A673 (cell line): ENCODE measurements at regions not wholly inside any gene's neighbourhood (a gene's known extent, or its start where the extent isn't known, plus 50 kb on each side); places are given as distances from the start of the nearest gene placed in this dataset.

Experiments used
- BruUV-seq: library from RNA; stranded (reverse); fragments of 400-500 nt; replicated peaks from 2 replicates; lab custom pipeline; 2021; lab: Mats Ljungman, UMichigan
- CTCF ChIA-PET: fragments of 300-600 bp; sonication (Branson Sonifier 250); formaldehyde crosslinking; loops from one replicate; lab custom pipeline; 2022; ENCODE audit warnings: antibody characterized with exemption; lab: Charles Lee
- POLR2A ChIA-PET: fragments of 300-600 bp; sonication (Branson Sonifier 250); formaldehyde crosslinking; loops from one replicate; lab custom pipeline; 2022; ENCODE audit warnings: antibody characterized with exemption; ENCODE audit not compliant: low non-redundant PET; lab: Charles Lee
- DNase-seq: peaks from one replicate; pipeline ENCODE4 v3.0.0-alpha.2; 2015; ENCODE audit warnings: low spot score
- H3K27ac ChIP-seq: fragments of 200-600 bp; sonication (generic); 2 replicates; pipeline ENCODE4 v1.5.1; 2016; ENCODE audit warnings: mixed run types, low read depth, mild to moderate bottlenecking, mixed read lengths, antibody characterized with exemption, low read length; ENCODE audit not compliant: poor library complexity, severe bottlenecking
- H3K27me3 ChIP-seq: fragments of 200-600 bp; sonication (generic); replicated peaks from 2 replicates; pipeline ENCODE4 v1.6.1; 2017; ENCODE audit warnings: mixed run types, low read depth, mild to moderate bottlenecking, mixed read lengths, antibody characterized with exemption, low read length; ENCODE audit not compliant: insufficient read depth, poor library complexity
- H3K36me3 ChIP-seq: fragments of 200-600 bp; sonication (generic); 2 replicates; pipeline ENCODE4 v1.6.1; 2016; ENCODE audit warnings: mixed run types, mild to moderate bottlenecking, mixed read lengths, antibody characterized with exemption, low read length; ENCODE audit not compliant: insufficient read depth, poor library complexity, severe bottlenecking
- H3K4me1 ChIP-seq: fragments of 200-600 bp; sonication (generic); 2 replicates; pipeline ENCODE4 v1.6.1; 2017; ENCODE audit warnings: mixed run types, mild to moderate bottlenecking, mixed read lengths, antibody characterized with exemption, low read length; ENCODE audit not compliant: insufficient read depth, poor library complexity, severe bottlenecking
- H3K4me3 ChIP-seq: fragments of 200-600 bp; sonication (generic); 2 replicates; pipeline ENCODE4 v1.5.1; 2016; ENCODE audit warnings: low read depth, mixed run types, mild to moderate bottlenecking, mixed read lengths, low read length; ENCODE audit not compliant: poor library complexity, severe bottlenecking
- H3K9me3 ChIP-seq: fragments of 200-600 bp; sonication (generic); 2 replicates; pipeline ENCODE4 v1.6.1; 2016; ENCODE audit warnings: mixed run types, low read depth, mild to moderate bottlenecking, mixed read lengths, antibody characterized with exemption, low read length; ENCODE audit not compliant: poor library complexity, severe bottlenecking
- EZH2 ChIP-seq: fragments of 200-600 bp; sonication (generic); IDR thresholded peaks from 2 replicates; pipeline ENCODE4 v1.6.1; 2017; ENCODE audit warnings: borderline replicate concordance, low read depth, mild to moderate bottlenecking, mixed read lengths, antibody characterized with exemption, low read length; ENCODE audit not compliant: poor library complexity, severe bottlenecking
- intact Hi-C: fragments of 100-400 bp; cut with micrococcal nuclease; formaldehyde crosslinking; loops from one replicate; pipeline ENCODE4 v1.10.0; 2022; ENCODE audit not compliant: unreplicated experiment
- TF ChIP-seq, protein P1 (sequence below): fragments of 300-800, 200-600 bp; sonication (generic); conservative IDR thresholded peaks from 2 replicates; pipeline ENCODE4 v1.5.1; 2017; ENCODE audit warnings: low read depth, mild to moderate bottlenecking, antibody characterized with exemption, low read length, moderate library complexity, mixed read lengths

DNA sequence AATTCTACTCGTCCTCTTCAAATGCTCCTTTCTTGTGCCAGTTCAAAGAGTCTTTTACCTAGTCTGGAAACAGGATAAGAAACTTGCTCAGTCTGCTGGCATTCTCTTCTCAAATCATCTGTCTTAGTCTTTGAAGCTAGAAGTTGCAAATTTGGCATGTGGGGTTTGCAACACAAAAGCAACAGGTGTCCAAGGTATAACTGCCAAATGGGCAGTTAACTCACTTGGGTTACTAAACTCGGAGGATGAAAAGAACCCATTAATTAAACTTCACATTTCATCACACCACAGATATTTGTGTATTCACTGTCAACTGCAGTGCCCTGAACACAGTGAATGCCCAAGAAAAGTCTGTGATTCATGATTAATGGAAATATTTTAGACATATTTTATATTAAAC is 108.0 kb upstream of the TARS1 start:
- BruUV-seq, result no TSS peak

DNA sequence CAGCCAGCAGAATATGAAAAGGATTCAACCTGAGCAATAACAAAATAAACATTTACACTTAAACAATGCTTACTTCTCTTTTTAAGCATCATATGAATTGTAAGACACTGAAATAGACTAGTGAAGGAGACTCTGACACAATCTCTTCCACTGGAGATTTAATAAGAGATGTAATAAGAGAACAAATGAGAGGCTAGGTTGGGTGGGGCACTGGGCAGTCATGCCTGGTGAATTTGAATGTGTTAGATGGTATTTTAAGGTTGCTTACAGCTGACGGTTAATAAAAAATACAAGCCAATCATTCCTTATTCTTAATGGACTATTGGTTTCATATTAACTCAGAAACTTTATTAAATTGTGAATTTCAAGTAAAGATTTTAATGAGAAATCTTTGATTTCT is 105.9 kb upstream of the TARS1 start:
- no peak overlapping the region for H3K4me3 ChIP-seq

More for the DNA sequence above, 108.0 kb upstream of the TARS1 start:
- ChIA-PET POLR2A (no interaction called here), CTCF (no interaction called here)
- Histone ChIP-seq H3K4me1 (no peaks in the 10 kb centered on the region), H3K4me3 (no peak overlapping the region), H3K36me3 (no peaks in the 10 kb centered on the region), H3K9me3 (no peaks in the 10 kb centered on the region), H3K27ac (no peak overlapping the region), H3K27me3 (no peaks in the 10 kb centered on the region)
- intact Hi-C loops, result no loop called here
- no peak for DNase-seq
- TF ChIP-seq EZH2, result no peak
- TF ChIP-seq, protein P1, sequence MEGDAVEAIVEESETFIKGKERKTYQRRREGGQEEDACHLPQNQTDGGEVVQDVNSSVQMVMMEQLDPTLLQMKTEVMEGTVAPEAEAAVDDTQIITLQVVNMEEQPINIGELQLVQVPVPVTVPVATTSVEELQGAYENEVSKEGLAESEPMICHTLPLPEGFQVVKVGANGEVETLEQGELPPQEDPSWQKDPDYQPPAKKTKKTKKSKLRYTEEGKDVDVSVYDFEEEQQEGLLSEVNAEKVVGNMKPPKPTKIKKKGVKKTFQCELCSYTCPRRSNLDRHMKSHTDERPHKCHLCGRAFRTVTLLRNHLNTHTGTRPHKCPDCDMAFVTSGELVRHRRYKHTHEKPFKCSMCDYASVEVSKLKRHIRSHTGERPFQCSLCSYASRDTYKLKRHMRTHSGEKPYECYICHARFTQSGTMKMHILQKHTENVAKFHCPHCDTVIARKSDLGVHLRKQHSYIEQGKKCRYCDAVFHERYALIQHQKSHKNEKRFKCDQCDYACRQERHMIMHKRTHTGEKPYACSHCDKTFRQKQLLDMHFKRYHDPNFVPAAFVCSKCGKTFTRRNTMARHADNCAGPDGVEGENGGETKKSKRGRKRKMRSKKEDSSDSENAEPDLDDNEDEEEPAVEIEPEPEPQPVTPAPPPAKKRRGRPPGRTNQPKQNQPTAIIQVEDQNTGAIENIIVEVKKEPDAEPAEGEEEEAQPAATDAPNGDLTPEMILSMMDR, result no peak

DNA sequence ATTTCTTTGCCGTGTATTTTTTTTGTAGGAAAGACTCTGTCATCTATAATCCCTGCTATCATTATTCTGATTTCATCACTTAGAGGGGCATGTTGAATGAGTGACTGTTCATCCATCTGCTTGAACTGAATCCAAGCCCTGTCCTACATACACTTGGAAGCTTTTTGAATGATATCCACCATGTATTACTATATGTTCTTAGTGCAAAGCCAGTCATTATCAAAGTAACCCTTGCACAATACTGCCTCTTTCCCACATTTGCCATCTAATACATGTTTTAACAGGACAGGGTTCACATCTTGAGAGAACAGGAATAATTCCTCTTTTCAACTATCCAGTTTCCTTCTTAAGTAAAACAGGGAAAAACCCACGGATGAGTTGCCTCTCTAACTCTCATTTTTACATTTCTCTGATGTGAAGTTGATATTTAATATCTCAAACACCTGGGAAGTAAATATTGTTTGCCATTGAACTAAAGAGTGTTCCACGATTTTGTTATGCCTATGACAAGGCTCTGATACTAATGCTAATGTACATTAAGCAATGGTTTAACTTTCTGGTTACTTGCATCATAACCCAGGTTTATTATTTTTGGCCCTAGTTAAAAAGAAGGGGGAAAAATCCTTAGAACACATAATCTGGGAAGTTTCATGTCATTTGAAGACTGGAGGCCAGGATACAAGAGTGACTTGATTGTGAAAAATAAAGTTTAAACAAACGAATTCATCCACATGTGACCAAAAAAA is 103.7 kb upstream of the TARS1 start:
- no peaks in the 10 kb centered on the region for H3K4me1 ChIP-seq
- DNase-seq, result no peak
- CTCF ChIA-PET, result no interaction called here
- H3K9me3 ChIP-seq, result no peaks in the 10 kb centered on the region
- POLR2A ChIA-PET, result no interaction called here
- BruUV-seq, result no TSS peak
- no peaks in the 10 kb centered on the region for H3K36me3 ChIP-seq
- intact Hi-C loops, result no loop called here
- no peaks in the 10 kb centered on the region for H3K27me3 ChIP-seq
- H3K27ac ChIP-seq, result no peak overlapping the region
- TF ChIP-seq EZH2, result no peak
- TF ChIP-seq, protein P1, result no peak
- H3K4me3 ChIP-seq, result no peak overlapping the region

More for the DNA sequence above, 105.9 kb upstream of the TARS1 start:
- Histone ChIP-seq H3K9me3 (no peaks in the 10 kb centered on the region), H3K36me3 (no peaks in the 10 kb centered on the region), H3K4me1 (no peaks in the 10 kb centered on the region), H3K27me3 (no peaks in the 10 kb centered on the region), H3K27ac (no peak overlapping the region)
- BruUV-seq, result no TSS peak
- intact Hi-C loops, result no loop called here
- CTCF ChIA-PET, result no interaction called here
- POLR2A ChIA-PET, result no interaction called here
- DNase-seq, result no peak
- TF ChIP-seq, protein P1, result no peak
- no peak for TF ChIP-seq EZH2
